DND-41 (cell line): ENCODE measurements at regions not wholly inside any gene's neighbourhood (a gene's known extent, or its start where the extent isn't known, plus 50 kb on each side); places are given as distances from the start of the nearest gene placed in this dataset.

ENCODE experiments used
- ATAC-seq: fragments of 200-7000 bp; cut with Tn5 transposase; 3 replicates; pipeline ENCODE4 v1.9.1; 2021; ENCODE audit warnings: low read depth; ENCODE audit not compliant: insufficient read depth
- DNase-seq: peaks from one replicate; pipeline ENCODE4 v3.0.0-alpha.2; 2020
- H2AFZ ChIP-seq: 2 replicates; pipeline ENCODE4 v1.6.0; 2012; ENCODE audit warnings: low read depth, low read length
- H3K27ac ChIP-seq: 2 replicates; pipeline ENCODE4 v1.5.1; 2012; ENCODE audit warnings: low read length, inconsistent platforms
- H3K27me3 ChIP-seq: fragments of 200-600 bp; sonication (generic); 2 replicates; pipeline ENCODE4 v1.6.0; 2012; ENCODE audit warnings: low read length, mild to moderate bottlenecking, inconsistent platforms; ENCODE audit not compliant: insufficient read depth, poor library complexity
- H3K36me3 ChIP-seq: 2 replicates; pipeline ENCODE4 v1.5.1; 2012; ENCODE audit warnings: low read length, inconsistent platforms; ENCODE audit not compliant: insufficient read depth
- H3K4me1 ChIP-seq: 2 replicates; pipeline ENCODE4 v1.5.1; 2012; ENCODE audit warnings: mild to moderate bottlenecking, low read length; ENCODE audit not compliant: insufficient read depth
- H3K4me2 ChIP-seq: 2 replicates; pipeline ENCODE4 v1.6.0; 2012; ENCODE audit warnings: mild to moderate bottlenecking, moderate library complexity, low read length, inconsistent platforms; ENCODE audit not compliant: insufficient read depth
- H3K4me3 ChIP-seq, 2 experiments: fragments of 200-600 bp in 1 of 2; shearing (Covaris generic) in 1 of 2; 2 replicates each; pipeline ENCODE4 v1.5.1; 2012 to 2016; ENCODE audit warnings: inconsistent platforms in 2 of 2, low read length in 2 of 2, mild to moderate bottlenecking in 2 of 2, low read depth in 1 of 2, moderate library complexity in 1 of 2
- H3K79me2 ChIP-seq: 2 replicates; pipeline ENCODE4 v1.6.0; 2012; ENCODE audit warnings: low read length, inconsistent platforms; ENCODE audit not compliant: insufficient read depth
- H3K9ac ChIP-seq: 2 replicates; pipeline ENCODE4 v1.6.0; 2012; ENCODE audit warnings: low read depth, mild to moderate bottlenecking, inconsistent platforms, low read length, moderate library complexity
- H3K9me3 ChIP-seq: 2 replicates; pipeline ENCODE4 v1.5.1; 2012; ENCODE audit warnings: low read length, moderate library complexity, mild to moderate bottlenecking, inconsistent platforms; ENCODE audit not compliant: insufficient read depth, severe bottlenecking
- H4K20me1 ChIP-seq: 2 replicates; pipeline ENCODE4 v1.6.0; 2012; ENCODE audit warnings: low read length; ENCODE audit not compliant: insufficient read depth
- CTCF ChIP-seq: IDR thresholded peaks from 2 replicates; pipeline ENCODE4 v1.5.1; 2012; ENCODE audit warnings: borderline replicate concordance, low read length, moderate library complexity, mild to moderate bottlenecking; ENCODE audit not compliant: poor library complexity, severe bottlenecking; ENCODE audit errors: extremely low read depth
- EZH2 ChIP-seq: IDR thresholded peaks from 3 replicates; pipeline ENCODE4 v1.6.1; 2012; ENCODE audit warnings: borderline replicate concordance, low read depth, mild to moderate bottlenecking, moderate library complexity, low read length, inconsistent platforms; ENCODE audit not compliant: severe bottlenecking

DNA sequence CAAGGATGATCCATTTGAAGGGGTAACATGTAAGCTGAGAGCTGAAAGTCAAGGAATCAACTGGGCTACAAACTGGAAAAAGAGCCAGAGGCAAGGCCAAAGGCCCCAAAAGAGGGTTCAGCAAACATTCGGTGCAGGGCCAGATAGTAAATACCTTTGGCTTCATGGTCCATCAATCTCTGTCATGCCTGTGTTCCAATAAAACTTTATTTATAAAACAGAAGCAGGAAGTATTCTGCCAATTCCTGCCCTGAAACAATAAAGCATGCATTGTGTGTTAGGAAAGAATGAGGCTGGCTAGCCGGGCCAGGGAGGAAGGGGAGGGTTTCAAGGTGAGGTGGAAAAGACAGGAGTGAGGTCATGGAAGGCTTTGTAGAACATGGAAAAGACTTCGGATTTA is 107.1 kb downstream of the LBH start:
- Histone ChIP-seq H3K36me3 (no peaks in the 10 kb centered on the region), H3K4me1 (peaks cover 40% of the 10 kb centered on the region), H3K9me3 (no peaks in the 10 kb centered on the region), H4K20me1 (no peaks in the 10 kb centered on the region), H3K27ac (peak overlapping the region; percentile 93; the same call in 1 of the 2 replicates), H3K9ac (no peak overlapping the region), H3K4me2 (no peak overlapping the region), H3K27me3 (no peaks in the 10 kb centered on the region), H2AFZ (0 out of 2 replicates have a peak overlapping the region, but pooled peaks have one; percentile 87), H3K4me3 (no peak overlapping the region), H3K79me2 (no peaks in the 10 kb centered on the region)
- ATAC-seq (no peak), DNase-seq (no peak)
- TF ChIP-seq CTCF (no peak), EZH2 (no peak)

GRCh38 chr2:30339071-30339470 is 107.7 kb downstream of the LBH start:
- no peak overlapping the region for H3K4me3 ChIP-seq
- H3K9ac ChIP-seq, result no peak overlapping the region
- H3K36me3 ChIP-seq, result no peaks in the 10 kb centered on the region
- no peak overlapping the region for H2AFZ ChIP-seq
- TF ChIP-seq CTCF, result no peak
- TF ChIP-seq EZH2, result no peak
- H3K9me3 ChIP-seq, result no peaks in the 10 kb centered on the region
- no peak for ATAC-seq
- H3K27me3 ChIP-seq, result no peaks in the 10 kb centered on the region
- no peaks in the 10 kb centered on the region for H3K79me2 ChIP-seq
- H3K27ac ChIP-seq, result no peak overlapping the region
- no peak for DNase-seq
- H4K20me1 ChIP-seq, result no peaks in the 10 kb centered on the region
- H3K4me1 ChIP-seq, result peaks cover 40% of the 10 kb centered on the region
- no peak overlapping the region for H3K4me2 ChIP-seq

GRCh38 chr2:30341500-30342267 is 105.4 kb upstream of the LCLAT1 start:
- Histone ChIP-seq H3K4me2 (no peak overlapping the region), H2AFZ (no peak overlapping the region), H3K4me1 (peaks cover 17% of the 10 kb centered on the region)

More at GRCh38 chr2:30341500-30342267, 105.4 kb upstream of the LCLAT1 start:
- H3K27me3 ChIP-seq, result no peaks in the 10 kb centered on the region
- ATAC-seq (no peak), DNase-seq (no peak)
- H3K9me3 ChIP-seq, result no peaks in the 10 kb centered on the region
- no peak overlapping the region for H3K9ac ChIP-seq
- no peaks in the 10 kb centered on the region for H3K79me2 ChIP-seq
- TF ChIP-seq CTCF (no peak), EZH2 (no peak)
- H3K27ac ChIP-seq, result no peak overlapping the region
- H4K20me1 ChIP-seq, result no peaks in the 10 kb centered on the region
- no peak overlapping the region for H3K4me3 ChIP-seq
- H3K36me3 ChIP-seq, result no peaks in the 10 kb centered on the region
